ENCODE measurements at regions not wholly inside any gene's neighbourhood (a gene's known extent, or its start where the extent isn't known, plus 50 kb on each side); places are given as distances from the start of the nearest gene placed in this dataset.

- Histone ChIP-seq H3K9me2 (replicated peaks; ENCODE audit: insufficient read depth, low read length) (no peaks in the 10 kb centered on the region), H2AFZ (ENCODE audit: low read depth, low read length, severe bottlenecking) (no peak overlapping the region), H3K27ac (ENCODE audit: low read depth, low read length) (no peak overlapping the region), H3K4me3 (ENCODE audit: insufficient read depth, low read length, poor library complexity, severe bottlenecking) (no peak overlapping the region), H3K79me2 (ENCODE audit: insufficient read depth, low read length) (no peaks in the 10 kb centered on the region), H3K9me3 (ENCODE audit: insufficient read depth, low read length) (no peaks in the 10 kb centered on the region), H3K36me3 (ENCODE audit: low read length) (no peaks in the 10 kb centered on the region), H3K4me2 (ENCODE audit: low read depth, low read length, poor library complexity, severe bottlenecking) (no peak overlapping the region), H3K27me3 (ENCODE audit: low read length) (no peaks in the 10 kb centered on the region), H3K9ac (ENCODE audit: low read length) (no peak overlapping the region), H4K20me1 (ENCODE audit: low read depth, low read length) (no peaks in the 10 kb centered on the region), H3F3A (ENCODE audit: insufficient read depth) (no peaks in the 10 kb centered on the region)
- TF ChIP-seq CTCF (IDR thresholded peaks at IDR 0.05; ENCODE audit: insufficient read depth, low read length, poor library complexity, severe bottlenecking) (no peak), EZH2phosphoT487 (conservative IDR thresholded peaks at IDR 0.05; ENCODE audit: low read length) (no peak)
Measured at GRCh38 chr6:151671195-151671594, 136.3 kb upstream of the ESR1 start.

- H3K9ac ChIP-seq (ENCODE audit: low read length): no peak overlapping the region
- TF ChIP-seq CTCF (IDR thresholded peaks at IDR 0.05; ENCODE audit: insufficient read depth, low read length, poor library complexity, severe bottlenecking): no peak
- TF ChIP-seq EZH2phosphoT487 (conservative IDR thresholded peaks at IDR 0.05; ENCODE audit: low read length): no peak
- no peaks in the 10 kb centered on the region for H3K36me3 ChIP-seq (ENCODE audit: low read length)
- H3K4me3 ChIP-seq (ENCODE audit: insufficient read depth, low read length, poor library complexity, severe bottlenecking): no peak overlapping the region
- H3K27ac ChIP-seq (ENCODE audit: low read depth, low read length): no peak overlapping the region
- H2AFZ ChIP-seq (ENCODE audit: low read depth, low read length, severe bottlenecking): no peak overlapping the region
- H3F3A ChIP-seq (ENCODE audit: insufficient read depth): no peaks in the 10 kb centered on the region
- no peak overlapping the region for H3K4me2 ChIP-seq (ENCODE audit: low read depth, low read length, poor library complexity, severe bottlenecking)
- no peaks in the 10 kb centered on the region for H4K20me1 ChIP-seq (ENCODE audit: low read depth, low read length)
- no peaks in the 10 kb centered on the region for H3K9me3 ChIP-seq (ENCODE audit: insufficient read depth, low read length)
- no peaks in the 10 kb centered on the region for H3K27me3 ChIP-seq (ENCODE audit: low read length)
- H3K9me2 ChIP-seq (replicated peaks; ENCODE audit: insufficient read depth, low read length): no peaks in the 10 kb centered on the region
- no peaks in the 10 kb centered on the region for H3K79me2 ChIP-seq (ENCODE audit: insufficient read depth, low read length)
Measured at GRCh38 chr6:151674578-151674977, 132.9 kb upstream of the ESR1 start.

- Histone ChIP-seq H3K9me2 (replicated peaks; ENCODE audit: insufficient read depth, low read length) (no peaks in the 10 kb centered on the region), H3K4me3 (ENCODE audit: insufficient read depth, low read length, poor library complexity, severe bottlenecking) (no peak overlapping the region), H3K27ac (ENCODE audit: low read depth, low read length) (no peak overlapping the region), H3K4me2 (ENCODE audit: low read depth, low read length, poor library complexity, severe bottlenecking) (no peak overlapping the region), H3K9ac (ENCODE audit: low read length) (no peak overlapping the region), H3F3A (ENCODE audit: insufficient read depth) (no peaks in the 10 kb centered on the region), H3K79me2 (ENCODE audit: insufficient read depth, low read length) (no peaks in the 10 kb centered on the region), H3K27me3 (ENCODE audit: low read length) (no peaks in the 10 kb centered on the region), H3K9me3 (ENCODE audit: insufficient read depth, low read length) (no peaks in the 10 kb centered on the region), H3K36me3 (ENCODE audit: low read length) (no peaks in the 10 kb centered on the region), H2AFZ (ENCODE audit: low read depth, low read length, severe bottlenecking) (no peak overlapping the region), H4K20me1 (ENCODE audit: low read depth, low read length) (no peaks in the 10 kb centered on the region)
- TF ChIP-seq CTCF (IDR thresholded peaks at IDR 0.05; ENCODE audit: insufficient read depth, low read length, poor library complexity, severe bottlenecking) (peak; percentile 84), EZH2phosphoT487 (conservative IDR thresholded peaks at IDR 0.05; ENCODE audit: low read length) (no peak)
Measured at GRCh38 chr6:151675746-151676459, 131.6 kb upstream of the ESR1 start.

Data from SU-DHL-6 (cell line).